DOHH2 (cell line): ENCODE measurements at regions not wholly inside any gene's neighbourhood (a gene's known extent, or its start where the extent isn't known, plus 50 kb on each side); places are given as distances from the start of the nearest gene placed in this dataset.
A peak's percentile ranks its signal among the peaks of the same experiment; 100 is the strongest.

ENCODE experiments used
- H3F3A ChIP-seq: fragments of 200-600 bp; sonication (generic), shearing (Covaris generic); 2 replicates; pipeline ENCODE4 v1.6.0; 2016; ENCODE audit warnings: antibody characterized with exemption, mild to moderate bottlenecking; ENCODE audit not compliant: control insufficient read depth, insufficient read depth
- H3K27ac ChIP-seq: fragments of 200-600 bp; sonication (generic); 2 replicates; pipeline ENCODE4 v1.5.1; 2014; ENCODE audit warnings: low read depth, mild to moderate bottlenecking, low read length, moderate library complexity
- H3K27me3 ChIP-seq: fragments of 200-600 bp; sonication (generic); 2 replicates; pipeline ENCODE4 v1.6.1; 2014; ENCODE audit warnings: mild to moderate bottlenecking, low read length, mixed read lengths; ENCODE audit not compliant: control insufficient read depth
- H3K36me3 ChIP-seq: fragments of 200-600 bp; sonication (generic); 2 replicates; pipeline ENCODE4 v1.6.1; 2014; ENCODE audit warnings: mild to moderate bottlenecking, low read length, moderate library complexity, mixed read lengths; ENCODE audit not compliant: control insufficient read depth
- H3K4me1 ChIP-seq: fragments of 200-600 bp; sonication (generic); 2 replicates; pipeline ENCODE4 v1.6.1; 2014; ENCODE audit warnings: mild to moderate bottlenecking, low read length, mixed read lengths; ENCODE audit not compliant: control insufficient read depth
- H3K4me2 ChIP-seq: fragments of 200-600 bp; sonication (generic); 2 replicates; pipeline ENCODE4 v1.6.0; 2014; ENCODE audit warnings: mild to moderate bottlenecking, low read length, moderate library complexity
- H3K4me3 ChIP-seq: fragments of 200-600 bp; sonication (generic); 2 replicates; pipeline ENCODE4 v1.5.1; 2014; ENCODE audit warnings: mild to moderate bottlenecking, low read length, mixed read lengths
- H3K79me2 ChIP-seq: fragments of 200-600 bp; sonication (generic); 2 replicates; pipeline ENCODE4 v1.6.1; 2014; ENCODE audit warnings: mild to moderate bottlenecking, low read length, mixed read lengths; ENCODE audit not compliant: control insufficient read depth
- H3K9me2 ChIP-seq: fragments of 200-600 bp; sonication (generic); replicated peaks from 2 replicates; pipeline ENCODE4 v1.6.1; 2014; ENCODE audit warnings: mild to moderate bottlenecking, low read length, mixed read lengths; ENCODE audit not compliant: control insufficient read depth
- H3K9me3 ChIP-seq: fragments of 200-600 bp; sonication (generic); 2 replicates; pipeline ENCODE4 v1.6.1; 2014; ENCODE audit warnings: antibody characterized with exemption, low read length, mixed read lengths; ENCODE audit not compliant: control insufficient read depth, insufficient read depth
- H4K20me1 ChIP-seq: fragments of 200-600 bp; sonication (generic); 2 replicates; pipeline ENCODE4 v1.6.0; 2014; ENCODE audit warnings: low read depth, mild to moderate bottlenecking, antibody characterized with exemption, low read length, moderate library complexity; ENCODE audit not compliant: control insufficient read depth, insufficient read depth
- EZH2phosphoT487 ChIP-seq: fragments of 200-600 bp; sonication (generic); IDR thresholded peaks from 2 replicates; pipeline ENCODE4 v1.6.1; 2017; ENCODE audit warnings: borderline replicate concordance, mild to moderate bottlenecking, antibody characterized with exemption, low read length, moderate library complexity, mixed read lengths
- TF ChIP-seq, protein P1 (sequence below): fragments of 200-600 bp; sonication (generic); IDR thresholded peaks from one replicate; pipeline ENCODE4 v1.5.1; 2014; ENCODE audit warnings: antibody characterized with exemption, mild to moderate bottlenecking, low read depth, low read length; ENCODE audit not compliant: poor library complexity, severe bottlenecking

DNA sequence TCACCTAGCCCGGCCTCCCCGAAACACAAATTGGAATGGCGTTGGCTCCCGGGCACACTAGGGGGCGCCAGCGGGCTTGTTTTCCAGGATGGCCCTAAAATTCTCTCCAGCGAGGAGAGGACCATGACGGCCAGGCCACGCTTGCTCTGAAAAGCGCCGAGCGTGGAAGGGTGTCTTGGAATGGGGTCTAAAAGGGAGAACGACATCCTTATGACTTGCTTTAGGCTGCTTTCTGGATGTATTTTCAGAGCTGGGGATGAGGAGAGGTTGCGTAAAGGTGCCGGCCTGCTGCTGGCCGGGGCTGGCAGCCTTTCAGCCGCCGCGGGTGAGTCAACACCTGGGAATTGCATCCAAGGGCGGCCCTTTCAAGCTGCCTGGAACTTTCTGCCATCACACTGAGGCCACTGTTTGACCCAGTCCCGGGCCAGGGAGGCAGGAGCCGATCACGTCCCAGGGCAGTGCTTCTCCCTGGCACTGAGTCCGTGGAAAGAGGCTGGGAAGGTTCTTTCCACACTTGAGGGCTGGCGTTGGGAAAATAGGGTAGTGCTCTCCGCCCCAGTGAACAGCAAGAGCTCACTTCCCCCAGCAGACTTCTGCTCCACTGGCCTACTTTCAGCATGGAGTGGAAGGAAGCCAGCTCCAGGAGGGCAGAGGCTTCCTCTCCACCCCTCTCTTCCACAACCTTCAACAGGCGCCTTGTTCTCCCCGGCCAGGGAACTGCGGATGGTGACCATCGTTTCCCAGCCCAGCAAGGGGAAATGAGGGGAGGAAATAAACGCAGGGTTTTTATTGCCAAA, 216.2 kb downstream of the TTC8 start:
- H3K9me3 ChIP-seq = no peaks in the 10 kb centered on the region

DNA sequence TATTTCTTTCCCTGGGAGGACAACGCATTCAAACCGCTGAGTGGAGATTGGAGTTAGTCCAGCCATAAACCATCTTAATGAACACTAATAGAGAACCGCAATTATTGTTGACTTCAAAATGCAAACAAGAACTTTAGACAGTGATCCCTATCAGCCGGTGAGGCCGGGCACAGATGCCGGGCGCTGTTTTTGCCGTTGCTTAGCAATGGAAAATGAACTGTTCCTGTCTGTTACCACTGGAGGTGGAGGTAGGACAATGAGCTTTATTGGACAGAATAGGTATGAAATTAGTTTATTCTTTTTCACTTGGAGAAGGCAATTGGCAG, 216.8 kb downstream of the TTC8 start:
- no peaks in the 10 kb centered on the region for H3F3A ChIP-seq
- peaks cover 7% of the 10 kb centered on the region for H3K4me1 ChIP-seq
- H3K27ac ChIP-seq = no peak overlapping the region
- H3K27me3 ChIP-seq = peaks cover 6% of the 10 kb centered on the region; the same call in 1 of the 2 replicates
- H3K79me2 ChIP-seq = no peaks in the 10 kb centered on the region
- TF ChIP-seq, protein P1, sequence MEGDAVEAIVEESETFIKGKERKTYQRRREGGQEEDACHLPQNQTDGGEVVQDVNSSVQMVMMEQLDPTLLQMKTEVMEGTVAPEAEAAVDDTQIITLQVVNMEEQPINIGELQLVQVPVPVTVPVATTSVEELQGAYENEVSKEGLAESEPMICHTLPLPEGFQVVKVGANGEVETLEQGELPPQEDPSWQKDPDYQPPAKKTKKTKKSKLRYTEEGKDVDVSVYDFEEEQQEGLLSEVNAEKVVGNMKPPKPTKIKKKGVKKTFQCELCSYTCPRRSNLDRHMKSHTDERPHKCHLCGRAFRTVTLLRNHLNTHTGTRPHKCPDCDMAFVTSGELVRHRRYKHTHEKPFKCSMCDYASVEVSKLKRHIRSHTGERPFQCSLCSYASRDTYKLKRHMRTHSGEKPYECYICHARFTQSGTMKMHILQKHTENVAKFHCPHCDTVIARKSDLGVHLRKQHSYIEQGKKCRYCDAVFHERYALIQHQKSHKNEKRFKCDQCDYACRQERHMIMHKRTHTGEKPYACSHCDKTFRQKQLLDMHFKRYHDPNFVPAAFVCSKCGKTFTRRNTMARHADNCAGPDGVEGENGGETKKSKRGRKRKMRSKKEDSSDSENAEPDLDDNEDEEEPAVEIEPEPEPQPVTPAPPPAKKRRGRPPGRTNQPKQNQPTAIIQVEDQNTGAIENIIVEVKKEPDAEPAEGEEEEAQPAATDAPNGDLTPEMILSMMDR = no peak
- TF ChIP-seq EZH2phosphoT487 = no peak
- H3K9me2 ChIP-seq = no peaks in the 10 kb centered on the region
- H3K4me3 ChIP-seq = no peak overlapping the region
- H4K20me1 ChIP-seq = no peaks in the 10 kb centered on the region
- no peaks in the 10 kb centered on the region for H3K36me3 ChIP-seq
- H3K4me2 ChIP-seq = no peak overlapping the region
- no peaks in the 10 kb centered on the region for H3K9me3 ChIP-seq

More for the DNA sequence above, 216.2 kb downstream of the TTC8 start:
- no peaks in the 10 kb centered on the region for H4K20me1 ChIP-seq
- peaks cover 6% of the 10 kb centered on the region; the same call in 1 of the 2 replicates for H3K27me3 ChIP-seq
- peak overlapping the region; percentile 61 for H3K4me2 ChIP-seq
- no peak for TF ChIP-seq EZH2phosphoT487
- TF ChIP-seq, protein P1 = peak; percentile 97
- H3K4me1 ChIP-seq = peaks cover 7% of the 10 kb centered on the region
- H3K9me2 ChIP-seq = no peaks in the 10 kb centered on the region
- no peak overlapping the region for H3K27ac ChIP-seq
- no peaks in the 10 kb centered on the region for H3K36me3 ChIP-seq
- peak overlapping the region; percentile 33 for H3K4me3 ChIP-seq
- H3F3A ChIP-seq = no peaks in the 10 kb centered on the region
- no peaks in the 10 kb centered on the region for H3K79me2 ChIP-seq

DNA sequence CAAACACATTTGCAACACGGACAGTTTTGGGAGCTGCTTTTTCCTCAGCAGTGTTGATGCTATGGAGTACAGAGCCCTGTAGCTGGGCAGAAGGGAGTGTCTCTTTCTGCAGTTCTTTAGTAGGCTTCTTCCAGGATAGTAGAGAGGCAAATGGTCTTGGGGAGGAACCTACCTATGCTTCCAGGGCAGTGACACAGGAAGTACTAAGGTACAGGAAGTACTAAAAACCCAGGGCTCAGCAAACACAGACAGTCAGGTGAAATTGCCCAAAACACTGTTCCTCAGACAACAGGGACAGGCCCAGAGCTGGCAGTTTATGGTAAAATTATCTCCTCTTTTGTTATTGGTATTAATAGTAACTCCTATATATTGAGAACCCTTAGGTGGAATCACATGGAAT, 217.6 kb downstream of the TTC8 start:
- no peak overlapping the region for H3K27ac ChIP-seq
- H3K4me1 ChIP-seq = peaks cover 7% of the 10 kb centered on the region
- no peaks in the 10 kb centered on the region for H3K9me2 ChIP-seq
- H3K4me2 ChIP-seq = no peak overlapping the region
- H3K79me2 ChIP-seq = no peaks in the 10 kb centered on the region
- H3K4me3 ChIP-seq = no peak overlapping the region
- H3K9me3 ChIP-seq = no peaks in the 10 kb centered on the region
- no peak for TF ChIP-seq EZH2phosphoT487
- peaks cover 6% of the 10 kb centered on the region; the same call in 1 of the 2 replicates for H3K27me3 ChIP-seq
- H3F3A ChIP-seq = no peaks in the 10 kb centered on the region
- no peaks in the 10 kb centered on the region for H4K20me1 ChIP-seq
- no peaks in the 10 kb centered on the region for H3K36me3 ChIP-seq

DNA sequence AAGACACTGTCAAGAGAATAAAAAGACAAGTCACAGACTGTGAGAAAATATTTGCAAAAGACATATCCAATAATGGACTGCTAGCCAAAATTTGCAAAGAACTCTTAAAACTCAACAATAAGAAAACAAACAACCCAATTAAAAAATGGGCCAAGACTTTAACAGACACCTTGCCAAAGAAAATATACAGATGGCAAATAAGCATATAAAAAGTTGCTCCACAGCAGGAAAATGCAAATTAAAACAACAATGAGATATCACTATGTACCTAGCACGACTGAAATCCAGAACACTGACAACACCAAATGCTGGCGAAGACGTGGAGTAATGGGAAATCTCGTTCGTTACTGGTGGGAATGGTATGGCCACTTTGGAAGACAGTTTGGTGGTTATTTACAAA, 228.9 kb downstream of the TTC8 start:
- Histone ChIP-seq H3K9me3 (0 out of 2 replicates have a peak, but pooled peaks cover 4% of the 10 kb centered on the region), H3K4me2 (no peak overlapping the region)

More for the DNA sequence above, 228.9 kb downstream of the TTC8 start:
- Histone ChIP-seq H3K4me1 (no peaks in the 10 kb centered on the region), H3K27ac (no peak overlapping the region), H3F3A (no peaks in the 10 kb centered on the region), H3K27me3 (no peaks in the 10 kb centered on the region; the same call in 1 of the 2 replicates), H3K9me2 (no peaks in the 10 kb centered on the region), H3K4me3 (no peak overlapping the region), H3K79me2 (no peaks in the 10 kb centered on the region), H4K20me1 (no peaks in the 10 kb centered on the region), H3K36me3 (no peaks in the 10 kb centered on the region)
- TF ChIP-seq, protein P1 = no peak
- no peak for TF ChIP-seq EZH2phosphoT487
